Stimulated activated CD8-positive, alpha-beta memory T cell treated with anti-CD3 and anti-CD28 coated beads, Interleukin-7, amount 100 ng/mL, for 48 hours (primary cell): ENCODE measurements at regions not wholly inside any gene's neighbourhood (a gene's known extent, or its start where the extent isn't known, plus 50 kb on each side); places are given as distances from the start of the nearest gene placed in this dataset.

Experiments used
- DNase-seq, 2 donors: peaks; one replicate each; pipeline ENCODE4 v3.0.0-alpha.2; 2020; ENCODE audit warnings: low read depth in 1 of 2; ENCODE audit errors: extremely low read depth in 1 of 2

- peak in 1 of 2 donors; percentile 34 for DNase-seq
These were observed 64.5 kb upstream of the STK38L start for GRCh38 chr12:27179400-27180214.

GRCh38 chr12:27180906-27181505 lies 63.1 kb upstream of the STK38L start:
- no peak for DNase-seq

GRCh38 chr12:27183342-27183741 lies 60.7 kb upstream of the STK38L start:
- no peak for DNase-seq

GRCh38 chr12:27185234-27186021 lies 58.7 kb upstream of the STK38L start:
- peak in 1 of 2 donors; percentile 32 for DNase-seq

GRCh38 chr12:27186022-27186839 lies 57.9 kb upstream of the STK38L start:
- DNase-seq = no peak

GRCh38 chr12:27187697-27188096 lies 56.4 kb upstream of the STK38L start:
- DNase-seq = no peak

- no peak for DNase-seq
These were observed 53.3 kb upstream of the STK38L start for GRCh38 chr12:27190761-27191160.

- no peak for DNase-seq
These were observed 52.6 kb upstream of the STK38L start for GRCh38 chr12:27191531-27191930.

GRCh38 chr12:27192118-27192802 lies 51.8 kb upstream of the STK38L start:
- no peak for DNase-seq

- no peak for DNase-seq
These were observed 51.0 kb upstream of the STK38L start for GRCh38 chr12:27193106-27193505.

- DNase-seq = no peak
These were observed 50.1 kb upstream of the STK38L start for GRCh38 chr12:27193854-27194544.
